ENCODE measurements at regions not wholly inside any gene's neighbourhood (a gene's known extent, or its start where the extent isn't known, plus 50 kb on each side); places are given as distances from the start of the nearest gene placed in this dataset.

GRCh38 chr7:11294965-11295364 is 321.3 kb downstream of the PHF14 start:
- DNase-seq, result no peak

DNA sequence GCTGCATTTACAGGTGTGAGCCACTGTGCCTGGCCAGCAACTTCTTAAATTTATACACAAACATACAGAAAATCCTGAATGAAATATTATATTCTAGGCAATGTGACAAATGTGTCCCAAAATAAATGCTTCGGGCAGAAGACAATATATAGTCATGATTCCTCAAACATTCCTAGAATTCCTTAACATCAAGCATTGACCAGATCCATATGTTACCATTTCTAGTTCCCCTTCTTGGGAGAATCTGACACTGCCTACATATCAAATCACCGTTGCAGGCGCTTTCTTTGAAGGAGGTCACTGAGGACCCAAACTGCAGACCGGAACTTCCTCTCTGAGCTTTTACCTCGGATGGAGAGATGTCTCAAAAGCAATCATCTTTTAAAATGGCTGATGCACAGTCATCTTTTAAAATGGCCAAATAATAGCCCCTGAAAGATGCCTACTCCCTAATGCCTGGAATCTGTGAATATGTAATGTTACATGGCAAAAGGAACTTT is 323.5 kb downstream of the PHF14 start:
- DNase-seq, result no peak

GRCh38 chr7:11297764-11298163 is 324.1 kb downstream of the PHF14 start:
- no peak for DNase-seq

GRCh38 chr7:11298220-11298619 is 324.5 kb downstream of the PHF14 start:
- DNase-seq, result peak; percentile 24

DNA sequence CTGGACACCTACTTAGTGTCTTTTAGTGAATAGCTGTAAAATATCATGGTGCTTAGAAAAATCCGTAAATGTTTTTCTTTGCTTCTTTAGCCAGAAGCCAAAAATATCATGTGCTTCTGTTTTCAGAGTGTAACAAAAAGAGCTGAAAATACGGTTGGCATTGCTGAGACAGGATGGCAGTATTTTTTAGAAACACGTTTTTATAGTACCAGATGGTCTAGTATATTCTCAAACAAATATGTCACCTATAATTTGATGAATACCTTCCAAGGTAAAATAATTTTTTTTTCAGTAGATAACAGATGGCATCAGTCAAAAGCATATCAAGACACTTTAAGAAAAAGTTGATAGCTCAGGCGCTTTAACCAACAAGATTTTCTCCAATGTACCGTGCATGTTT is 326.6 kb downstream of the PHF14 start:
- DNase-seq, result no peak

- no peak for DNase-seq
Observed at GRCh38 chr7:11302121-11302520, 328.4 kb downstream of the PHF14 start.

DNA sequence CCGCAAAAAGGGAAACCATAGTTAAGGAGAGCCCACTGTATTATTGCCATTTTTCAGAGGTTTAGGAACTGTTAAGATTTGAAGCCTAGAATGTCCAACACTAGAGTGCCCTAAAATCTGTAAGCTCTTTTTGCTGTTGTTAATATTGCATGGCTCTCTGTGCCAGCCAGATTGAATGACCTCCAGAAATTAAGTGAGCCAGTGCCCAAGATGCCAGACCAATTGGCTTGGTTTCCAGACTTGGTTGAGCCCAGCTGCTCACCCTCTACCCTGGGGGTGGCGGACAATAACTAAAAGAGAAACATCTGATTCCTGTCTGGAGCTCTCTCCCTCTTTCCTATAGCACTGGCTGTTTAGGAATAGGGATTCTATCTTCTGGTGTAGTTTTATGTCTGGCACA is 340.1 kb downstream of the PHF14 start:
- no peak for DNase-seq

DNA sequence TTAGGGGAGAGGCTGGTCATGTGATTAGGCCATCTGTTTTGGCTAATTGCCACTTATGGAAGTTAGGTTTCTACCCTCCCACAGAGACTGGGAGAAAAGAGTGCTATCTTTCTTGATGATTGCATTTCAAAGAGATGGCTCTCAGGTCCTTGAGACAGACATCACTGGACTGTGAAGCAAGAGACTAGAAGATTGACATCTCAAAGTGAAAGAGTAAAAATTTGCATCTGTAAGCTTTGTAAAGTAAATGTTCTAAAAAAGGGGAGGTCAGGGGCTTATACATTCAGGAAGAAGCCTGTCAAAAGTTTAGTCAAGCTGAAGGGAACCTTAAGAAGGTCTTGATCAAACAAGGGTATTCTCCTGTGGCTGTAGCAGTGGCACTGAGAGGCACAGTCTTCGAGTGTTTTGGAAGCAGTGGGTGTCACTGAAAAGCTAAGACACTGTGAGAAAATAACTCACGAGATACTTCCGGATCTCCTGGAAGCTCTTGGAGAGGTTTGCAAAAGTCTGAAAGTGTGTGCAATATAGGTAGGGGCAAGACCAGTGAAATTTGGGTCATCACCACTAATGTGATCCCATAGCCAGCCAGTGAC is 342.1 kb downstream of the PHF14 start:
- no peak for DNase-seq

DNA sequence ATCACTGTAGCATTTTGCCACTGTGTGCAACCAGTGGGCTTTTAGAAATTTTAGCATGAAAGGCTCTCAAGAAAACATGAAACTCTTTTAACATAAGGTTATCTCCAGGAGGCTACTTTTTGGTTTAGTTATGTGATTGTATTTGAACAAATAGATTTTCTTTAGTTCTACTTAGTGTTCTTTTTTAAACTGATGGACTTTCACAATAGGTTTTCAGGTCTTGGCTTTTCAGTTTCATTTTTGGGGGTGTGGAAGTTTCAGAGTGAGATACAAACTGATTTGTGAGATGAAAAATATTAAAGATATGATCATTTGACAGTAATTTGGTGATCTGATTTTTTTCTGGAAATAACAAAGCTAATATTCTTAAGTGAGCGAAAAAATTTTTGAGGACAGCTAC is 344.1 kb downstream of the PHF14 start:
- DNase-seq, result no peak

GRCh38 chr7:11319491-11320274 is 346.0 kb downstream of the PHF14 start:
- DNase-seq, result no peak

Measured in NCI-H524 treated with DMSO at 0.1 percent for 48 hours (cell line).